IMR-90 (cell line): ENCODE measurements at regions not wholly inside any gene's neighbourhood (a gene's known extent, or its start where the extent isn't known, plus 50 kb on each side); places are given as distances from the start of the nearest gene placed in this dataset.
A peak's percentile ranks its signal among the peaks of the same experiment; 100 is the strongest.

Source experiments
- ATAC-seq: fragments of 200-7000 bp; cut with Tn5 transposase; 2 replicates; pipeline ENCODE4 v1.9.1; 2020; ENCODE audit warnings: low read depth, mild to moderate bottlenecking, moderate library complexity
- BruUV-seq: library from RNA; stranded (reverse); fragments of 400-500 nt; replicated peaks from 2 replicates; lab custom pipeline; 2021; lab: Mats Ljungman, UMichigan
- CTCF ChIA-PET: fragments of 300-600 bp; formaldehyde crosslinking; extraction: SDS; loops from one replicate; lab custom pipeline; 2021; ENCODE audit warnings: antibody characterized with exemption; lab: Yijun Ruan, JAX
- POLR2A ChIA-PET: fragments of 300-600 bp; sonication (Branson Sonifier 250); formaldehyde crosslinking; loops from one replicate; lab custom pipeline; 2022; ENCODE audit warnings: antibody characterized with exemption; ENCODE audit not compliant: unreplicated experiment; lab: Charles Lee
- DNase-seq: peaks from one replicate; pipeline ENCODE4 v3.0.0; 2013
- H2AFZ ChIP-seq: replicated peaks from 2 replicates; pipeline ENCODE3; 2013; ENCODE audit warnings: low read length, mild to moderate bottlenecking; ENCODE audit not compliant: poor library complexity
- H2AK5ac ChIP-seq: 2 replicates; pipeline ENCODE4 v1.6.1; 2013; ENCODE audit warnings: low read depth, low read length, inconsistent platforms
- H2AK9ac ChIP-seq: replicated peaks from 2 replicates; pipeline ENCODE3; 2013; ENCODE audit warnings: mild to moderate bottlenecking, low read depth, low read length, moderate library complexity; ENCODE audit not compliant: poor library complexity
- H2BK120ac ChIP-seq: 2 replicates; pipeline ENCODE4 v1.6.1; 2013; ENCODE audit warnings: low read depth, low read length, inconsistent platforms
- H2BK15ac ChIP-seq: 3 replicates; pipeline ENCODE4 v1.6.1; 2013; ENCODE audit warnings: low read depth, low read length, inconsistent platforms
- H2BK20ac ChIP-seq: 2 replicates; pipeline ENCODE4 v1.6.1; 2013; ENCODE audit warnings: low read depth, mild to moderate bottlenecking, inconsistent platforms, low read length, moderate library complexity
- H2BK5ac ChIP-seq: 2 replicates; pipeline ENCODE4 v1.6.1; 2013; ENCODE audit warnings: mild to moderate bottlenecking, low read depth, low read length, inconsistent platforms; ENCODE audit not compliant: poor library complexity, severe bottlenecking
- H3K14ac ChIP-seq: replicated peaks from 2 replicates; pipeline ENCODE4 v1.6.1; 2013; ENCODE audit warnings: low read depth, low read length, inconsistent platforms
- H3K18ac ChIP-seq: 2 replicates; pipeline ENCODE4 v1.6.1; 2013; ENCODE audit warnings: low read depth, low read length, control low read depth
- H3K23ac ChIP-seq: 2 replicates; pipeline ENCODE4 v1.6.1; 2013; ENCODE audit warnings: low read depth, low read length, inconsistent platforms
- H3K27ac ChIP-seq: 2 replicates; pipeline ENCODE4 v1.5.1; 2013; ENCODE audit warnings: mild to moderate bottlenecking, control low read depth, low read length; ENCODE audit not compliant: insufficient read depth
- H3K27me3 ChIP-seq: 2 replicates; pipeline ENCODE4 v1.6.1; 2013; ENCODE audit warnings: low read length; ENCODE audit not compliant: control insufficient read depth, insufficient read depth
- H3K36me3 ChIP-seq: 2 replicates; pipeline ENCODE4 v1.6.1; 2013; ENCODE audit warnings: low read length, mixed read lengths; ENCODE audit not compliant: control insufficient read depth, insufficient read depth
- H3K4ac ChIP-seq: 2 replicates; pipeline ENCODE4 v1.6.1; 2013; ENCODE audit warnings: low read depth, low read length, inconsistent platforms
- H3K4me1 ChIP-seq: 2 replicates; pipeline ENCODE4 v1.6.1; 2013; ENCODE audit warnings: low read length, mixed read lengths; ENCODE audit not compliant: control insufficient read depth, insufficient read depth
- H3K4me2 ChIP-seq: 2 replicates; pipeline ENCODE4 v1.6.1; 2013; ENCODE audit warnings: low read depth, mild to moderate bottlenecking, control low read depth, low read length, moderate library complexity
- H3K4me3 ChIP-seq: 2 replicates; pipeline ENCODE4 v1.5.1; 2013; ENCODE audit warnings: low read depth, mild to moderate bottlenecking, control low read depth, low read length, moderate library complexity; ENCODE audit not compliant: insufficient read depth
- H3K56ac ChIP-seq: 2 replicates; pipeline ENCODE4 v1.6.1; 2013; ENCODE audit warnings: low read length, inconsistent platforms; ENCODE audit not compliant: insufficient read depth; ENCODE audit errors: extremely low read depth
- H3K79me1 ChIP-seq, 2 experiments: 2 replicates each; pipeline ENCODE4 v1.6.1; 2013; ENCODE audit warnings: low read length in 2 of 2, inconsistent platforms in 1 of 2, low read depth in 1 of 2
- H3K9ac ChIP-seq: 2 replicates; pipeline ENCODE4 v1.6.1; 2013; ENCODE audit warnings: low read depth, low read length, control low read depth
- H3K9me1 ChIP-seq: 2 replicates; pipeline ENCODE4 v1.6.1; 2013; ENCODE audit warnings: low read length, inconsistent platforms; ENCODE audit not compliant: insufficient read depth
- H3K9me3 ChIP-seq: 2 replicates; pipeline ENCODE4 v1.6.1; 2013; ENCODE audit warnings: low read length; ENCODE audit not compliant: control insufficient read depth, insufficient read depth
- H4K20me1 ChIP-seq: 2 replicates; pipeline ENCODE4 v1.6.1; 2013; ENCODE audit warnings: low read length, inconsistent platforms; ENCODE audit not compliant: insufficient read depth
- H4K5ac ChIP-seq: 2 replicates; pipeline ENCODE4 v1.6.1; 2013; ENCODE audit warnings: mild to moderate bottlenecking, low read depth, low read length, control low read depth
- H4K8ac ChIP-seq, 2 experiments: 2 replicates each; pipeline ENCODE4 v1.6.1; 2013; ENCODE audit warnings: low read depth in 2 of 2, low read length in 2 of 2, control low read depth in 1 of 2, inconsistent platforms in 1 of 2
- H4K91ac ChIP-seq: 2 replicates; pipeline ENCODE4 v1.6.1; 2013; ENCODE audit warnings: low read depth, low read length, inconsistent platforms; ENCODE audit not compliant: insufficient read depth
- BHLHE40 ChIP-seq: fragments of 150-350 bp; IDR thresholded peaks from 2 replicates; pipeline ENCODE4 v1.6.1; 2016; ENCODE audit warnings: mild to moderate bottlenecking, low read depth, low read length
- CEBPB ChIP-seq: IDR thresholded peaks from 2 replicates; pipeline ENCODE4 v1.6.1; 2012; ENCODE audit warnings: low read depth, low read length, improper control_type of control experiment
- CHD1 ChIP-seq: IDR thresholded peaks from 2 replicates; pipeline ENCODE4 v1.6.1; 2012; ENCODE audit warnings: low read depth, low read length, improper control_type of control experiment
- CTCF ChIP-seq: conservative IDR thresholded peaks from 2 replicates; pipeline ENCODE4 v1.5.1; 2012; ENCODE audit warnings: mild to moderate bottlenecking, low read depth, low read length, improper control_type of control experiment
- ELK1 ChIP-seq: fragments of 150-350 bp; IDR thresholded peaks from 2 replicates; pipeline ENCODE4 v1.6.1; 2016; ENCODE audit warnings: low read depth, mild to moderate bottlenecking, low read length, moderate library complexity, borderline replicate concordance
- FOS ChIP-seq: fragments of 150-350 bp; IDR thresholded peaks from 2 replicates; pipeline ENCODE4 v1.6.1; 2016; ENCODE audit warnings: low read depth, low read length
- MAFK ChIP-seq: IDR thresholded peaks from 2 replicates; pipeline ENCODE4 v1.6.1; 2012; ENCODE audit warnings: low read depth, low read length, improper control_type of control experiment
- MAZ ChIP-seq: IDR thresholded peaks from 2 replicates; pipeline ENCODE4 v1.6.1; 2012; ENCODE audit warnings: low read depth, mild to moderate bottlenecking, low read length, improper control_type of control experiment, moderate library complexity, borderline replicate concordance
- MXI1 ChIP-seq: IDR thresholded peaks from 2 replicates; pipeline ENCODE4 v1.6.1; 2012; ENCODE audit warnings: low read depth, mild to moderate bottlenecking, low read length, moderate library complexity, borderline replicate concordance
- NFE2L2 ChIP-seq: fragments of 150-350 bp; IDR thresholded peaks from 2 replicates; pipeline ENCODE4 v1.6.1; 2016; ENCODE audit warnings: low read depth, mild to moderate bottlenecking, low read length
- POLR2A ChIP-seq: IDR thresholded peaks from 2 replicates; pipeline ENCODE4 v1.6.1; 2012; ENCODE audit warnings: mild to moderate bottlenecking, low read depth, low read length
- RAD21 ChIP-seq: IDR thresholded peaks from 2 replicates; pipeline ENCODE4 v1.6.1; 2012; ENCODE audit warnings: low read length, improper control_type of control experiment
- RCOR1 ChIP-seq: IDR thresholded peaks from 2 replicates; pipeline ENCODE4 v1.6.1; 2012; ENCODE audit warnings: mild to moderate bottlenecking, low read length, improper control_type of control experiment; ENCODE audit not compliant: insufficient replicate concordance
- RFX5 ChIP-seq: IDR thresholded peaks from 2 replicates; pipeline ENCODE4 v1.8.0; 2012; ENCODE audit warnings: low read depth, mild to moderate bottlenecking, low read length, moderate library complexity
- SMC3 ChIP-seq: fragments of 150-350 bp; IDR thresholded peaks from 2 replicates; pipeline ENCODE4 v1.6.1; 2016; ENCODE audit warnings: low read depth, mild to moderate bottlenecking, antibody characterized with exemption, low read length, moderate library complexity
- USF2 ChIP-seq: fragments of 150-350 bp; IDR thresholded peaks from 2 replicates; pipeline ENCODE4 v1.6.1; 2017; ENCODE audit warnings: mild to moderate bottlenecking, antibody characterized with exemption, low read length, low read depth
- WGBS, 2 experiments: methylation state at CpG; one replicate each; pipeline versions ENCODE4 v1.1.5 to v1.1.7; 2013; ENCODE audit warnings: missing lambda C conversion rate in 2 of 2; ENCODE audit not compliant: insufficient read length in 1 of 2; ENCODE audit errors: extremely low coverage in 2 of 2; 5-methylcytosine and 5-hydroxymethylcytosine counted together
- dilution Hi-C: fragments of 300-500 bp; cut with HindIII; formaldehyde crosslinking; loops from one replicate; pipeline ENCODE4 v1.14.3; 2018; ENCODE audit warnings: low sequenced_read_pairs; ENCODE audit not compliant: unreplicated experiment
- in situ Hi-C: fragments of 300-500 bp; cut with MboI; formaldehyde crosslinking; loops from 3 replicates; pipeline ENCODE4 v1.14.3; 2019; ENCODE audit warnings: low sequenced_read_pairs, inconsistent platforms, mixed read lengths
- intact Hi-C: fragments of 100-400 bp; cut with micrococcal nuclease; formaldehyde crosslinking; loops from 2 replicates; pipeline ENCODE4 v1.10.0; 2022

- H3K14ac ChIP-seq = peak overlapping the region; percentile 17; the same call in 1 of the 2 replicates
- no peak overlapping the region; a peak in 1 of 4 replicates for H4K8ac ChIP-seq
- H2AFZ ChIP-seq = peak overlapping the region; percentile 65
- H3K4me1 ChIP-seq = peaks cover 9% of the 10 kb centered on the region
- no peak overlapping the region for H2BK20ac ChIP-seq
- H3K23ac ChIP-seq = no peak overlapping the region; the same call in 1 of the 2 replicates
- no peak overlapping the region for H3K56ac ChIP-seq
- H3K36me3 ChIP-seq = no peaks in the 10 kb centered on the region
- 0 out of 2 replicates have a peak overlapping the region, but pooled peaks have one; percentile 29 for H2BK120ac ChIP-seq
- ATAC-seq (no peak), DNase-seq (no peak)
- no peak overlapping the region for H4K5ac ChIP-seq
- H2AK5ac ChIP-seq = peak overlapping the region; percentile 10; the same call in 1 of the 2 replicates
- H4K20me1 ChIP-seq = no peaks in the 10 kb centered on the region
- ChIA-PET POLR2A (no interaction called here), CTCF (no interaction called here)
- no peak overlapping the region for H3K18ac ChIP-seq
- no peak overlapping the region for H3K4me3 ChIP-seq
- H3K4ac ChIP-seq = peak overlapping the region; percentile 70; the same call in 1 of the 2 replicates
- no peak overlapping the region for H3K9ac ChIP-seq
- in situ Hi-C loops (no loop called here), intact Hi-C loops (no loop called here), dilution Hi-C loops (no loop called here)
- no peak overlapping the region for H2BK5ac ChIP-seq
- TF ChIP-seq RCOR1 (no peak), FOS (no peak), ELK1 (no peak), BHLHE40 (no peak), MAZ (no peak), CHD1 (no peak), MXI1 (no peak), POLR2A (no peak), CTCF (no peak), MAFK (no peak), CEBPB (no peak), RAD21 (no peak), SMC3 (no peak), USF2 (no peak), RFX5 (no peak), NFE2L2 (no peak)
- H4K91ac ChIP-seq = no peak overlapping the region
- H2BK15ac ChIP-seq = no peak overlapping the region
- H3K79me1 ChIP-seq = no peaks in the 10 kb centered on the region
- no peak overlapping the region for H3K27ac ChIP-seq
- no peak overlapping the region for H2AK9ac ChIP-seq
- no TSS peak for BruUV-seq
- peaks cover 12% of the 10 kb centered on the region for H3K9me1 ChIP-seq
- no peaks in the 10 kb centered on the region for H3K27me3 ChIP-seq
- H3K9me3 ChIP-seq = no peaks in the 10 kb centered on the region
- 78% methylated on average over 6 of the region's 8 CpGs; no CpG with 5 or more reads in 1 of the 2 experiments for WGBS, 2 experiments
- no peak overlapping the region for H3K4me2 ChIP-seq
These were observed 84.5 kb upstream of the SMNDC1 start for GRCh38 chr10:110389255-110389654.
